Neural cell (in vitro differentiated cells): ENCODE measurements at regions not wholly inside any gene's neighbourhood (a gene's known extent, or its start where the extent isn't known, plus 50 kb on each side); places are given as distances from the start of the nearest gene placed in this dataset.

ENCODE experiments used
- H2AFZ ChIP-seq: fragments of 200-600, 300-800 bp; sonication (generic), shearing (Covaris generic); 2 replicates; pipeline ENCODE4 v1.6.0; 2014; ENCODE audit warnings: low read depth, mild to moderate bottlenecking, antibody characterized with exemption, low read length, moderate library complexity
- H3F3A ChIP-seq: fragments of 200-600 bp; shearing (Covaris generic); 2 replicates; pipeline ENCODE4 v1.6.1; 2016; ENCODE audit warnings: mild to moderate bottlenecking, moderate library complexity, mixed read lengths, antibody characterized with exemption, low read length; ENCODE audit not compliant: insufficient read depth, poor library complexity, severe bottlenecking
- H3K27ac ChIP-seq: fragments of 200-600, 300-800 bp; sonication (generic), shearing (Covaris generic); 2 replicates; pipeline ENCODE4 v1.5.1; 2014; ENCODE audit warnings: mild to moderate bottlenecking, low read length, moderate library complexity
- H3K27me3 ChIP-seq: fragments of 300-800, 200-600 bp; sonication (generic), shearing (Covaris generic); 2 replicates; pipeline ENCODE4 v1.6.0; 2014; ENCODE audit warnings: mild to moderate bottlenecking, low read depth, low read length, moderate library complexity; ENCODE audit not compliant: insufficient read depth
- H3K36me3 ChIP-seq: fragments of 300-800, 200-600 bp; sonication (generic), shearing (Covaris generic); 2 replicates; pipeline ENCODE4 v1.5.1; 2014; ENCODE audit warnings: mild to moderate bottlenecking, antibody characterized with exemption, low read length, moderate library complexity; ENCODE audit not compliant: insufficient read depth
- H3K4me2 ChIP-seq: fragments of 300-800, 200-600 bp; sonication (generic), shearing (Covaris generic); 2 replicates; pipeline ENCODE4 v1.6.0; 2014; ENCODE audit warnings: mild to moderate bottlenecking, low read length
- H3K4me3 ChIP-seq: fragments of 300-800, 200-600 bp; sonication (generic), shearing (Covaris generic); 2 replicates; pipeline ENCODE4 v1.5.1; 2014; ENCODE audit warnings: mild to moderate bottlenecking, low read length, moderate library complexity
- H3K79me2 ChIP-seq: fragments of 200-600 bp; shearing (Covaris generic); replicated peaks from 2 replicates; pipeline ENCODE4 v1.6.0; 2014; ENCODE audit warnings: mild to moderate bottlenecking, low read length, moderate library complexity; ENCODE audit not compliant: insufficient read depth
- H3K9ac ChIP-seq: fragments of 300-800, 200-600 bp; sonication (generic), shearing (Covaris generic); 2 replicates; pipeline ENCODE4 v1.6.1; 2016; ENCODE audit warnings: mild to moderate bottlenecking, low read length, mixed read lengths
- H3K9me2 ChIP-seq: fragments of 200-600 bp; shearing (Covaris generic); 2 replicates; pipeline ENCODE4 v1.6.1; 2016; ENCODE audit warnings: mild to moderate bottlenecking, low read length, mixed read lengths; ENCODE audit not compliant: insufficient read depth
- H3K9me3 ChIP-seq: fragments of 200-600, 300-800 bp; sonication (generic), shearing (Covaris generic); 2 replicates; pipeline ENCODE4 v1.6.1; 2016; ENCODE audit warnings: mild to moderate bottlenecking, mixed run types, low read length, moderate library complexity, mixed read lengths
- H4K20me1 ChIP-seq: fragments of 200-600 bp; shearing (Covaris generic); 2 replicates; pipeline ENCODE4 v1.6.1; 2016; ENCODE audit warnings: mild to moderate bottlenecking, mixed run types; ENCODE audit not compliant: insufficient read depth
- EP300 ChIP-seq: fragments of 450-650 bp; conservative IDR thresholded peaks from 2 replicates; pipeline ENCODE4 v1.6.1; 2014; ENCODE audit warnings: antibody characterized with exemption, mild to moderate bottlenecking, moderate library complexity; ENCODE audit not compliant: poor library complexity, severe bottlenecking
- EZH2 ChIP-seq: fragments of 200-600, 300-800 bp; shearing (Covaris generic), sonication (generic); IDR thresholded peaks from 2 replicates; pipeline ENCODE4 v1.6.1; 2014; ENCODE audit warnings: antibody characterized with exemption, low read length, borderline replicate concordance, mild to moderate bottlenecking; ENCODE audit not compliant: insufficient read depth, poor library complexity, severe bottlenecking
- MXI1 ChIP-seq: fragments of 450-650 bp; conservative IDR thresholded peaks from 2 replicates; pipeline ENCODE4 v1.6.1; 2014; ENCODE audit warnings: antibody characterized with exemption, mild to moderate bottlenecking; ENCODE audit not compliant: poor library complexity, severe bottlenecking
- POLR2AphosphoS5 ChIP-seq: IDR thresholded peaks from 2 replicates; pipeline ENCODE4 v1.6.1; 2012
- RAD21 ChIP-seq: fragments of 450-650 bp; conservative IDR thresholded peaks from 2 replicates; pipeline ENCODE4 v1.6.1; 2014; ENCODE audit warnings: antibody characterized with exemption, mild to moderate bottlenecking, moderate library complexity
- SMC3 ChIP-seq: fragments of 450-650 bp; conservative IDR thresholded peaks from 2 replicates; pipeline ENCODE4 v1.6.1; 2014; ENCODE audit warnings: antibody characterized with exemption, mild to moderate bottlenecking, moderate library complexity; ENCODE audit not compliant: poor library complexity
- TF ChIP-seq, protein P1 (sequence below): fragments of 450-650 bp; IDR thresholded peaks from 2 replicates; pipeline ENCODE4 v1.5.1; 2014; ENCODE audit warnings: antibody characterized with exemption, mild to moderate bottlenecking, moderate library complexity; ENCODE audit not compliant: poor library complexity, severe bottlenecking
- TF ChIP-seq, protein P2 (sequence below): IDR thresholded peaks from 2 replicates; pipeline ENCODE4 v1.6.1; 2012; ENCODE audit warnings: borderline replicate concordance

DNA sequence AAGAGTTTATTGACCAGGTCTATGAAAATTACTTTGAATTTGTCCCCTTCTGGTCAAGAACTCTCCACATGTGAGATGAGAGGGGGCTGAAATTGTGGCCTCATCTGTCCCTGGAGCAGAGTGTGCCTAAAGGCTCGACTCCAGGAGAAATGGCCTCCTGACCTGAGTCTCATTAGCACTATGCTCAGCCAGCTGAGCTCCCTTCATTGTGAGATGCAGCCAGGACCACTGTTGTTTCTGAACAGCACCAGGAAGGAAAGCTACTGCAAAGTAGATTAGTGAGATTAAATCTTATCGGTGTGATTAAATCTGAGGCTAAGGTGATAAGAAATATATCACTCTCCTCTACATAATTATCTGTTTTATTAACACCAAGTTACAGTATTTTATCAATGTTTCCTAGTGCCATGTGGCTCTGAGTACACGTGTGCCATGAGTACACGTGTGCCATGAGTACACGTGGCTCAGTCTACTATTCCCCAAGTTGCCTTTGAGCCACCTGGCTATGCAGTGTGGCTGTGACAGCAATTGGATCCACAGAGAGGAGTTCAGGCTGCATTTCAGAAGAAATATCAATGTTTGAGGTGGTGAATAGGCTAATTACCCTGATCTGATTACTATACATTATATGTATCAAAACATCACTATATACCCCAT is 126.9 kb downstream of the IPMK start:
- no peak overlapping the region for H2AFZ ChIP-seq

DNA sequence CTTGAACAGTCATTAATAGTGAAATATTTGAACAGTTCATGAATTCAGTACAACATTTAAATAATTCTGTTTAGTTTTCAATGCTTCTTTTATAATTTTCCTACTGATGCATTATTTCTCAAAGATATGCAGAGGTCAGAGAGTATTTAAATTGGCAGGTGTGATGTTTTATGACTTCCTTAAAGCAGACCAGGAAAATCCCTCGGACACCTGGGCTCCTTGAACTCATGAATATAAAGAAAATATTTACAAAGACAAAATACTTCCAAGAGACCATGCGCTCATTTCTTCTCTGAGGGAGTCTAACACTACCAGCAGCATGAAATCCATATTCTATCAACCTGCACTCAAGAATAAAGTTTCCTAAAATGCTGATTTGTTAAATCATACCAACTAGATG is 127.6 kb downstream of the IPMK start:
- Histone ChIP-seq H3K9ac (no peak overlapping the region), H3K4me3 (no peak overlapping the region), H3F3A (no peaks in the 10 kb centered on the region), H3K9me2 (no peaks in the 10 kb centered on the region), H2AFZ (no peak overlapping the region), H3K9me3 (no peaks in the 10 kb centered on the region), H3K79me2 (no peaks in the 10 kb centered on the region), H3K27me3 (no peaks in the 10 kb centered on the region), H3K4me2 (no peak overlapping the region), H4K20me1 (no peaks in the 10 kb centered on the region), H3K27ac (no peak overlapping the region), H3K36me3 (no peaks in the 10 kb centered on the region)
- TF ChIP-seq SMC3 (no peak), RAD21 (no peak), POLR2AphosphoS5 (no peak)
- TF ChIP-seq, protein P1, sequence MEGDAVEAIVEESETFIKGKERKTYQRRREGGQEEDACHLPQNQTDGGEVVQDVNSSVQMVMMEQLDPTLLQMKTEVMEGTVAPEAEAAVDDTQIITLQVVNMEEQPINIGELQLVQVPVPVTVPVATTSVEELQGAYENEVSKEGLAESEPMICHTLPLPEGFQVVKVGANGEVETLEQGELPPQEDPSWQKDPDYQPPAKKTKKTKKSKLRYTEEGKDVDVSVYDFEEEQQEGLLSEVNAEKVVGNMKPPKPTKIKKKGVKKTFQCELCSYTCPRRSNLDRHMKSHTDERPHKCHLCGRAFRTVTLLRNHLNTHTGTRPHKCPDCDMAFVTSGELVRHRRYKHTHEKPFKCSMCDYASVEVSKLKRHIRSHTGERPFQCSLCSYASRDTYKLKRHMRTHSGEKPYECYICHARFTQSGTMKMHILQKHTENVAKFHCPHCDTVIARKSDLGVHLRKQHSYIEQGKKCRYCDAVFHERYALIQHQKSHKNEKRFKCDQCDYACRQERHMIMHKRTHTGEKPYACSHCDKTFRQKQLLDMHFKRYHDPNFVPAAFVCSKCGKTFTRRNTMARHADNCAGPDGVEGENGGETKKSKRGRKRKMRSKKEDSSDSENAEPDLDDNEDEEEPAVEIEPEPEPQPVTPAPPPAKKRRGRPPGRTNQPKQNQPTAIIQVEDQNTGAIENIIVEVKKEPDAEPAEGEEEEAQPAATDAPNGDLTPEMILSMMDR, result no peak
- TF ChIP-seq, protein P2, sequence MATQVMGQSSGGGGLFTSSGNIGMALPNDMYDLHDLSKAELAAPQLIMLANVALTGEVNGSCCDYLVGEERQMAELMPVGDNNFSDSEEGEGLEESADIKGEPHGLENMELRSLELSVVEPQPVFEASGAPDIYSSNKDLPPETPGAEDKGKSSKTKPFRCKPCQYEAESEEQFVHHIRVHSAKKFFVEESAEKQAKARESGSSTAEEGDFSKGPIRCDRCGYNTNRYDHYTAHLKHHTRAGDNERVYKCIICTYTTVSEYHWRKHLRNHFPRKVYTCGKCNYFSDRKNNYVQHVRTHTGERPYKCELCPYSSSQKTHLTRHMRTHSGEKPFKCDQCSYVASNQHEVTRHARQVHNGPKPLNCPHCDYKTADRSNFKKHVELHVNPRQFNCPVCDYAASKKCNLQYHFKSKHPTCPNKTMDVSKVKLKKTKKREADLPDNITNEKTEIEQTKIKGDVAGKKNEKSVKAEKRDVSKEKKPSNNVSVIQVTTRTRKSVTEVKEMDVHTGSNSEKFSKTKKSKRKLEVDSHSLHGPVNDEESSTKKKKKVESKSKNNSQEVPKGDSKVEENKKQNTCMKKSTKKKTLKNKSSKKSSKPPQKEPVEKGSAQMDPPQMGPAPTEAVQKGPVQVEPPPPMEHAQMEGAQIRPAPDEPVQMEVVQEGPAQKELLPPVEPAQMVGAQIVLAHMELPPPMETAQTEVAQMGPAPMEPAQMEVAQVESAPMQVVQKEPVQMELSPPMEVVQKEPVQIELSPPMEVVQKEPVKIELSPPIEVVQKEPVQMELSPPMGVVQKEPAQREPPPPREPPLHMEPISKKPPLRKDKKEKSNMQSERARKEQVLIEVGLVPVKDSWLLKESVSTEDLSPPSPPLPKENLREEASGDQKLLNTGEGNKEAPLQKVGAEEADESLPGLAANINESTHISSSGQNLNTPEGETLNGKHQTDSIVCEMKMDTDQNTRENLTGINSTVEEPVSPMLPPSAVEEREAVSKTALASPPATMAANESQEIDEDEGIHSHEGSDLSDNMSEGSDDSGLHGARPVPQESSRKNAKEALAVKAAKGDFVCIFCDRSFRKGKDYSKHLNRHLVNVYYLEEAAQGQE, result no peak

More for the DNA sequence above, 126.9 kb downstream of the IPMK start:
- H3K4me3 ChIP-seq, result no peak overlapping the region
- no peak overlapping the region for H3K9ac ChIP-seq
- no peaks in the 10 kb centered on the region for H3F3A ChIP-seq
- no peaks in the 10 kb centered on the region for H4K20me1 ChIP-seq
- no peaks in the 10 kb centered on the region for H3K79me2 ChIP-seq
- no peaks in the 10 kb centered on the region for H3K36me3 ChIP-seq
- no peak overlapping the region for H3K4me2 ChIP-seq
- no peak overlapping the region for H3K27ac ChIP-seq
- H3K27me3 ChIP-seq, result no peaks in the 10 kb centered on the region
- no peaks in the 10 kb centered on the region for H3K9me2 ChIP-seq
- H3K9me3 ChIP-seq, result no peaks in the 10 kb centered on the region
- TF ChIP-seq MXI1 (no peak), SMC3 (no peak), EZH2 (no peak), EP300 (no peak), POLR2AphosphoS5 (no peak), RAD21 (no peak)
- TF ChIP-seq, protein P2, result no peak
